SH-SY5Y (cell line): ENCODE measurements at regions not wholly inside any gene's neighbourhood (a gene's known extent, or its start where the extent isn't known, plus 50 kb on each side); places are given as distances from the start of the nearest gene placed in this dataset.

Source experiments
- GATA2 ChIP-seq: IDR thresholded peaks from 2 replicates; pipeline ENCODE4 v1.6.1; 2011; ENCODE audit warnings: mild to moderate bottlenecking, low read depth, low read length
- GATA3 ChIP-seq: IDR thresholded peaks from 2 replicates; pipeline ENCODE4 v1.6.1; 2011; ENCODE audit warnings: low read depth, mild to moderate bottlenecking, low read length, moderate library complexity

- TF ChIP-seq GATA3 (peak; percentile 61; the same call in 1 of the 2 replicates), GATA2 (peak; percentile 89)
These were observed 53.1 kb upstream of the SLC22A11 start for GRCh38 chr11:64502634-64503033.
